Stimulated activated CD8-positive, alpha-beta memory T cell treated with anti-CD3 and anti-CD28 coated beads, Interleukin-12 subunit alpha, Interleukin-12 subunit beta, amount 100 ng/mL, for 4 hours (primary cell): ENCODE measurements at regions not wholly inside any gene's neighbourhood (a gene's known extent, or its start where the extent isn't known, plus 50 kb on each side); places are given as distances from the start of the nearest gene placed in this dataset.

Experiments
- DNase-seq: peaks from one replicate; pipeline ENCODE4 v3.0.0-alpha.2; 2020; ENCODE audit warnings: low read depth

DNA sequence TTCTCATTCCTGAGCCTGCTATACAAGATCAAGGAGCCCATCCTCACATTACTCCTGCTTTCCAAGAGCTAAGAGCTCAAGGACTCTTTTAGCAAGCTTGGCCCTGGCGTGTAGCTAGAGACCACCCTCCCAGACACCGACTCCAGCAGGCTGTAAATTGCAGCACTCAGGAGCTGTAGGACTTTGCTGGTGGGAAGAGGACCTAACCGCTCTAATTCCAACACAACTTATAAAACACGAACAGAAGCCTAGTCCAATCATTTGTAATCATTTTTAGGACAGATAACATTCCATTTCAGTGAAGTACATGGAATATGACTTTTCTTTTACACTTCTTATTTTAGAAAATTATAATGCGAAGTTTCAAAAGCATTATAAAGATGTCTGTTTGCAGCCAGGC is 219.9 kb downstream of the NXNL2 start:
- no peak for DNase-seq

- DNase-seq, result no peak
These were observed 222.5 kb downstream of the NXNL2 start for GRCh38 chr9:88757406-88758010.

GRCh38 chr9:88759364-88759763 is 224.4 kb downstream of the NXNL2 start:
- no peak for DNase-seq

DNA sequence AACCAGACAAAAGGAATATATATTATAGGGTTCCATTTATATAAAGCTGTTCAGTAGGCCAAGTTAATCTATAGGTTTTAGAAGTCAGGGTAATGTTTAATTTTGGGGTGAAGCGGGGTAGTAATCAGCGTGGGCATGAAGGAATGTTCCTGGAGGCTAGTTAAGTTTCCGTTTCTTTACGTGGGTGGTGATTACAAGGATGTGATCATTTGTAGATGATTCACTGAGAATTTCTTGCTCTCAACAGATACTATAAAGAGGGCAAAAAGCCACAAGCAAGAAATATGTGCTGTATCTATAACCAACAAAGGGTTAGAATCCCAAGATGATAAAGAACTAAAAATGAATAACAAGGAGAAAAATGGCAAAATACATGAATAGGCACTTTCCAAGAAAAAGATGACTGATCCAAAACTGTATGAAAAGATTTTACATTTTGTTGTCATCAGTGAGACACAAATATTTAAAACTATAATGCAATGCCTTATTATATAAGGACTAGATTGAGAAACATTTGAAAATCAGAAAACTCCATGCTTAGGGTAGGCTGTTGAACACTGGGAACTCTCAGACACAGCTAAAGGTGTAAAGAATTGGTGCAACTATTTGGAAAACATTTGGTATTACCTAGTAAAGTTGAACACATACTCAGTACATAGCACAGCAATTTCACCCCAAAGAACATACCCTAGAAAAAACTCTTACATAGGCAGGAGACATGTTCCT is 224.3 kb upstream of the S1PR3 start:
- DNase-seq, result no peak

- DNase-seq, result no peak
These were observed 223.8 kb upstream of the S1PR3 start for GRCh38 chr9:88767504-88767790.

DNA sequence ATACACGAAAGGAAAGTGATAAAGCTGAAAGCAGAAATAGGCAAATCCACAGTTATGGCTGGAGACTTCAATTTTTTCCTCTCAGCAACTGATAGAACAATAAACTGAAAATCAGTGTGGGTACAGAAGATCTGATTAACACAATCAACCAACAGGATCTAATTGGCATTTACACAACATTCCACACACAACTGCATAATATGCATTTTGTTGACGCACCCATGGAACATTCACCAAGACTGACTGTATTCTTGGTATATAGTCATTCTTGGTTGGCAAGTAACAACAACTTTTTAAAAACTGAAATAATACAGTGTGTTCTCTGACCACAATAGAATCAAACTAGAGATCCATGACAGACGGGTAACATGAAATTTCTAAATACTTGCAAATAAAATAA is 218.7 kb upstream of the S1PR3 start:
- no peak for DNase-seq

- DNase-seq, result no peak
These were observed 218.1 kb upstream of the S1PR3 start for GRCh38 chr9:88773126-88773525.

DNA sequence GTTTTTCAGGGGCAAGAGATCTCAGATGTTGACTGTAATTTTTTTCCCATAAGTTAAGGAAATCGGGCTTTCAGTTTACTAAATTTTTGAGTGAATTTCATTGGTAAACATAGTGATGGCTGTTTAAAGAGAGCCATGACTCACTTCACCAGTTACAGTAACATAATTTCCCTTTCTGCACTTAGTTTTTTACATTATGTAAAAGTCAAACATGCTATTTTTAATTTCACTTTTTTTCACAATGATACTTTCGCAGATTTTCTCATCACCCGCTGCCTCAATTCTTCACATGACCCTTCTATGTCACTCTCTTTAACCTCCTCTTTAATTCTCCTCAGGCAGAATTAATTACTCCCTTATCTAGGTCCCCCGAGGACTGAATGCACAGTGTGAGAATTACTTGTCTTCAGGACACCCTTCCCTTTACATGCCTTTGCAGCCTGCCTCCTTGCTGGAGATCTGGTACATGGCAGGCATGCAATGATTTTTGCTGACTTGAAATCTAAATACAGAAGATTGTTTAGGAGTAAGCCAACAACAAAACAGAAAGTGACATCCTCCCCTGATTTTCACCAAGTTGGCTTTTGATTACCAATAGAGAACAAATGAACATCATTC is 217.5 kb upstream of the S1PR3 start:
- DNase-seq, result no peak

- DNase-seq, result no peak
These were observed 216.2 kb upstream of the S1PR3 start for GRCh38 chr9:88775037-88775471.

- DNase-seq, result no peak
These were observed 215.7 kb upstream of the S1PR3 start for GRCh38 chr9:88775559-88775958.

DNA sequence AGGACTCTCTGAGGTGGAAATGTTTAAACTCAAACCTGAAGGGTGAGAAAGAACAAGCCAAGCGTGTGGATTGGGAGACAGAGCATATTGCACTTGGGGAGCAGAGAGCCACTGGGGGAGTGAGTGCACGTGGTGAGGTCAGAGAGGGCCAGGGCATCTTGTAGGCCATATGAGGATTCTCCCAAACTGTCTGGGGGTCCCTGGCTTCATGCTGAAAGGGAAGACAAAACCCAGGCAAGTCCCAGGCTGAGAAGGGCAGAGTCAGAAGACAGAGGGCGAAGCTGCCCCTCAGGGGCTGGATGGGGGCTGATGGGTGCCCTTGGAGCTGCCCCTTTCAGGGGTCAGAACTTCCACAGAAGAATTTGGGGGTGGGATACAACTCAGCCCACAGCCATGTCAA is 215.3 kb upstream of the S1PR3 start:
- DNase-seq, result no peak

DNA sequence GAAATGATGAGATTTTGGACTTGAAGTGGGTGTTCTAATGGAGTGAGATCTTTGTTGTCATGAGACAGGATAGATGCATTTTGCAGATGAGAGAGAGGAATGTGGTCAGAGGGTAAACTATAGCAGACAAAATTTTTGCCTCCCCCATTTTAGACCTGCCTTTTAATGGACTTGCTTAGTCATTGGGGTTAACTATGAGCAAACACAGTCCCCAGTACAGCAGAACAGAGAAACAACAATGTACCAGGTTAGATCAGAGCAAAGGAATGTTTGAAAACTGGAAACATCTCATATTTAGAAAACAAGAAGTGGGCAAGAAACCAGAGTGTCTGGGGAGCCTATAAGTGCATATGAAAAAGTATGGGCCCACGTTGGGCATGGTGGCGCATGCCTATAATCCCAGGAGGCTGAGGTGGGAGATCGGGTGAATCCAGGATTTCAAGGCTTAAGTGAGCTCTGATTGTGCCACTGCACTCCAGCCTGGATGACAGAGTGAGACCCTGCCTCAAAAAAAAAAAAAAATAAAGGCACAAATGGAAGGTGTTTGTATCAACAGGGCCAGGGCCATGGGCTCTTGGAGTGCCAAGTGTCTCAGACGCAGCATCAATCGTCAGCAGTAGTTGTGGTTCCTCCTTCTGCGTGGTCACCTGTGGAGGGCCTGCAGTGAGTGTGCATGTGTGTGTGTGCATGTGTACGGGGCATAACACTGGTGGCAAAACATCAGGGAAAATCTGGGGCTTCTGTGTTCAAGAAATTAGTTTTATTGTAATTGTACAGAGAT is 214.4 kb upstream of the S1PR3 start:
- DNase-seq, result no peak

DNA sequence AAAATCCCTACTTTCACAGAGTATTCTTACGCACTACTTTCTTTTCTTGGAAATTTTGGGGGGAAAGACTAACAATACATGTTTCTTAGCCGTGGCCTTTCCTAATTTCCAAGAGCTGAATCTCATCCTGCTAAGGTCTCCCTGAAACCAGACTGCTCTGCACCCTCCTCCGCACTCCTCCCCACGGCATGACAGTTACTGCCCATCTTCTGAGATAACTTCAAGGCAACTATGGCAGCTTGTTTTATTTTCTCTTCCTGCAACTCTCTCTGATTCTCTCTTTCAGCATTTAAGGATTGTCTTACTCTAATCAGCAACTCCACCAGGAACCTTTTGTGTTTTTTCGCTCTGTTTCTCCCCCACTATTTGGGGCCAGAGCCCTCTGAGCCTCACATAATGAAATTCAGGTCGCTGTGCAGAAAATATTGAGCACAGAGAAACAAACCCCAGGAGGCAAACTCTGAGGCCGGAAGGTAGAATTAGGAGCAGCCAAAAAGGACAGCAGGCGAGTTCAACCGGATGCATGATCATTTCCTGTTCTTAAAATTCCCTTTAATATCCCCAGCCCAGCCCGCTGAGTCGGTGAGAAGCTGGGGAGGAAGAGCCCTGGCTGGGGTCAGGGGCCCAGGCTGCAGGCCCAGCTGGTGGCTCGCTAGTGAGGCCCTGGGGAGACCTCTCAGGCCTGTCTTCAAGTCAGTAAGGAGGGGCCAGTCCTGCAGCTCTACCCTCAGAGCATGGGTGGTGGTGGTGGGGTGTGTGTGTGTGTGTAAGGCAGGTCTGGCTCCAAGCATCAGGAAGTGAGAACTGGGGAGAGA is 213.6 kb upstream of the S1PR3 start:
- DNase-seq, result no peak

DNA sequence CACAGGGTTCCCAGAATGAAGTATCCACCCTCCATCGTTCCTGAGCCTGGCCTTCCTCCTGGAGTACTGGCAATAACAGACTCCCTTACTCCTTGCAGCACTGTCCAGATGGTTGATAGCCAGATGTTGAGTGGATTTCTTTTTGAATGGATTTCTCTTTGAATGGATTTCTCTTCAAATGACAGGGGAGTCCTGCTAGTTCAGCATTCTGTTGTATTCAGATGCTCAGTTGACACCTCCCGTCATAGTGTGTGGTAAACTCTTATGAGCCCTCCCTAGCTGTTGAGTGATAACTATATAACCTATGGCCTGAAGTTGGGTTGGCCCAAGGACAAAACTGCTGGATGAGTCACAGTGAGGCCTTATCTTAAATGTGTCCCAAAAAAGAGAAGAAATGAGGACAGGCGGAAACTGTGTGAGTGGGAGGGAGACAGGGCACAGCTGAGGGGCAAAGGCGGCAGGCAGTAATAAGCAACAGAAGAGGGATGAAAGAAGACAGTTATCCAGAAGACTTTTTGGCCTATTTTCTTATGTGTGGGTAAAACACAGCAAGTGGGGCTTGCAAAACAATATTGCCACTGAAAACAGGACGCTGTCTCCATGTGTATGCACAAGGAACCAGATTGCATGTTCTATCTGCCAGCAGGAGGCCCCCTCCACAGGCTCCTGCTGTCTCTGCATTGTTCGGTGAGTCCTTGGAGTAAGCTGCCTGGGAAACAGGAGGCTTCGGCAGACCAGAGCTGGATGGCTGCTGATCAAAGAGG is 209.5 kb upstream of the S1PR3 start:
- DNase-seq, result no peak

GRCh38 chr9:88782931-88783710 is 208.1 kb upstream of the S1PR3 start:
- no peak for DNase-seq

GRCh38 chr9:88783711-88784083 is 207.6 kb upstream of the S1PR3 start:
- DNase-seq, result no peak

DNA sequence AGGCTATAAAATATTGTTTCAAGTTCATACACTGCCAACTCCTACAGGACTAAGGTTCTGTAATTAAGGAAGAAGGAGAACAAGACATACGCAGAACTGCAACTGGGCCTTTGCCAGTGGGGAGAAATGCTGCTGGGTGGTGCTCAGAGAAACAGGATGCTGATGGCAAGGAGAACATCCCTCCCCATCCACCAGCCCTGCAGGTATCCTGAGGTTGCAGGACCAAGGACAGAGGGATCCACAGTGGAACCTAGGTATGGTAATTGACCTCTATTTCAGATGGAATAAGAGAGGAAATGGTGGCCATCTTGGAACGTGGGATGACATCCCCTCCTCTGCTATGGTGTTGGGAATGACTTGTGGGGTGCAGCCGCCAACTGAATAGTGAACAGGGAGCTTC is 206.3 kb upstream of the S1PR3 start:
- DNase-seq, result no peak

- no peak for DNase-seq
These were observed 204.8 kb upstream of the S1PR3 start for GRCh38 chr9:88786291-88787079.

DNA sequence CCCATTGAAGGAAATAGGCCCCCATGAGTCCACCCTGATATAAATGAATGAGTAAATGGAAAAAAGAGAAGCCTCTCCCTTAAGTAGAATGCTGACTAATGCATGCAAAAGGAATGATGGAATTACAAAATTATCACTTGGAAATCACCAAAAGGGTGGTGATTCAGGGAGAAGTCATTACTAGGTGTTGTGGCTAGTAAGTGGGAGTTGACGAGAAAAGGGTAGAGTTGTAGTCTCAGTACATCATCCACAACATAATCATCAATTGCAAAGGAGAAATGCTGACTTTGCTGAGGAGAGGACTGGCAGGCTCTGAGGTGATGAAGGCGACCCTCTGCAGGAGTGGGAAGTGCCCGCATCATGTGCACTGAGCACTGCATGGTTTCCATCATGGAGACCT is 201.5 kb upstream of the S1PR3 start:
- no peak for DNase-seq
